PFSK-1 (cell line): ENCODE measurements at regions not wholly inside any gene's neighbourhood (a gene's known extent, or its start where the extent isn't known, plus 50 kb on each side); places are given as distances from the start of the nearest gene placed in this dataset.

Source experiments
- POLR2AphosphoS5 ChIP-seq: IDR thresholded peaks from 2 replicates; pipeline ENCODE4 v1.6.1; 2012; ENCODE audit warnings: low read depth, mild to moderate bottlenecking, control low read depth, low read length, moderate library complexity
- SIN3A ChIP-seq: IDR thresholded peaks from 2 replicates; pipeline ENCODE4 v1.6.1; 2012; ENCODE audit warnings: mild to moderate bottlenecking, low read length, moderate library complexity, borderline replicate concordance; ENCODE audit not compliant: insufficient read depth
- TF ChIP-seq, protein P1 (sequence below), 2 experiments: IDR thresholded peaks; 2 replicates each; pipeline versions ENCODE4 v1.6.1 to v1.8.0; 2011 to 2012; ENCODE audit warnings: low read depth in 2 of 2, low read length in 2 of 2, control low read depth in 1 of 2, inconsistent platforms in 1 of 2, mild to moderate bottlenecking in 1 of 2, moderate library complexity in 1 of 2; ENCODE audit not compliant: insufficient read depth in 1 of 2

- no peak for TF ChIP-seq POLR2AphosphoS5
- TF ChIP-seq SIN3A = no peak
- TF ChIP-seq, protein P1, sequence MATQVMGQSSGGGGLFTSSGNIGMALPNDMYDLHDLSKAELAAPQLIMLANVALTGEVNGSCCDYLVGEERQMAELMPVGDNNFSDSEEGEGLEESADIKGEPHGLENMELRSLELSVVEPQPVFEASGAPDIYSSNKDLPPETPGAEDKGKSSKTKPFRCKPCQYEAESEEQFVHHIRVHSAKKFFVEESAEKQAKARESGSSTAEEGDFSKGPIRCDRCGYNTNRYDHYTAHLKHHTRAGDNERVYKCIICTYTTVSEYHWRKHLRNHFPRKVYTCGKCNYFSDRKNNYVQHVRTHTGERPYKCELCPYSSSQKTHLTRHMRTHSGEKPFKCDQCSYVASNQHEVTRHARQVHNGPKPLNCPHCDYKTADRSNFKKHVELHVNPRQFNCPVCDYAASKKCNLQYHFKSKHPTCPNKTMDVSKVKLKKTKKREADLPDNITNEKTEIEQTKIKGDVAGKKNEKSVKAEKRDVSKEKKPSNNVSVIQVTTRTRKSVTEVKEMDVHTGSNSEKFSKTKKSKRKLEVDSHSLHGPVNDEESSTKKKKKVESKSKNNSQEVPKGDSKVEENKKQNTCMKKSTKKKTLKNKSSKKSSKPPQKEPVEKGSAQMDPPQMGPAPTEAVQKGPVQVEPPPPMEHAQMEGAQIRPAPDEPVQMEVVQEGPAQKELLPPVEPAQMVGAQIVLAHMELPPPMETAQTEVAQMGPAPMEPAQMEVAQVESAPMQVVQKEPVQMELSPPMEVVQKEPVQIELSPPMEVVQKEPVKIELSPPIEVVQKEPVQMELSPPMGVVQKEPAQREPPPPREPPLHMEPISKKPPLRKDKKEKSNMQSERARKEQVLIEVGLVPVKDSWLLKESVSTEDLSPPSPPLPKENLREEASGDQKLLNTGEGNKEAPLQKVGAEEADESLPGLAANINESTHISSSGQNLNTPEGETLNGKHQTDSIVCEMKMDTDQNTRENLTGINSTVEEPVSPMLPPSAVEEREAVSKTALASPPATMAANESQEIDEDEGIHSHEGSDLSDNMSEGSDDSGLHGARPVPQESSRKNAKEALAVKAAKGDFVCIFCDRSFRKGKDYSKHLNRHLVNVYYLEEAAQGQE (IDR thresholded peaks at IDR 0.05; ENCODE audit: insufficient read depth in 1 of 2, low read depth in 2 of 2, low read length in 2 of 2) = no peak
These were observed 939.9 kb upstream of the SOX9 start for GRCh38 chr17:71180801-71181385.
